Dendritic cell treated with granulocyte-macrophage colony-stimulating factor and Interleukin-4, amounts not matched to agents 40 ng/mL and 50 ng/mL, for 4 days (primary cell): ENCODE measurements at regions not wholly inside any gene's neighbourhood (a gene's known extent, or its start where the extent isn't known, plus 50 kb on each side); places are given as distances from the start of the nearest gene placed in this dataset.

Experiments
- H3K27ac Mint-ChIP-seq: one replicate; pipeline ENCODE4 v1.8.0; 2022; ENCODE audit warnings: mild to moderate bottlenecking, mixed read lengths
- H3K27me3 Mint-ChIP-seq: one replicate; pipeline ENCODE4 v1.8.0; 2022; ENCODE audit warnings: mild to moderate bottlenecking, mixed read lengths
- H3K36me3 Mint-ChIP-seq: one replicate; pipeline ENCODE4 v1.8.0; 2022; ENCODE audit warnings: low read depth, mixed read lengths
- H3K4me1 Mint-ChIP-seq: one replicate; pipeline ENCODE4 v1.8.0; 2022; ENCODE audit warnings: low read depth, mixed read lengths
- H3K4me3 Mint-ChIP-seq: one replicate; pipeline ENCODE4 v1.8.0; 2022; ENCODE audit warnings: mild to moderate bottlenecking, moderate library complexity, mixed read lengths
- H3K9me3 Mint-ChIP-seq: one replicate; pipeline ENCODE4 v1.8.0; 2022; ENCODE audit warnings: mixed read lengths
- intact Hi-C: fragments of 100-400 bp; cut with micrococcal nuclease; formaldehyde crosslinking; loops from one replicate; pipeline ENCODE4 v1.15.0; 2022

DNA sequence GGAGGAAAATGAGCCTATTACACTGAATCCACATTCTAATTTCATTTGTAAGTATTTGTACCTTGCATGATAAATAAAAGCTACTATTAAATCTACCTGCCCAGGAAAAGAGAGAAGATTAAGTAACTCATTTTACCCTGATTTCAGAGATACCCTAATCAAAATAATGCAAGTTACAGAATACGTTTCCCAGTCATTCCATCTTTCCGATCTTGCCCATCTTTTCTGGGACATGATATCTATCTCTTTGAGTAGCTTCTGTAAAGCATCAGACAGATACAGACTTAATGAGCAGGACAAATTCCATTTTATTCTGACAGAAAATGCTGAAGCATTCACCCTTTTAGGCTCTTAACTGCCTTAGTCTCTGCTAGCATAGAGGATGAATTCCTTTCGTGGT is 56.6 kb downstream of the SPRY2 start:
- Mint-ChIP-seq H3K4me1 (no peaks in the 10 kb centered on the region), H3K27ac (no peak overlapping the region), H3K9me3 (peaks cover 9% of the 10 kb centered on the region), H3K27me3 (no peaks in the 10 kb centered on the region), H3K36me3 (no peaks in the 10 kb centered on the region), H3K4me3 (no peak overlapping the region)
- intact Hi-C loops = no loop called here

DNA sequence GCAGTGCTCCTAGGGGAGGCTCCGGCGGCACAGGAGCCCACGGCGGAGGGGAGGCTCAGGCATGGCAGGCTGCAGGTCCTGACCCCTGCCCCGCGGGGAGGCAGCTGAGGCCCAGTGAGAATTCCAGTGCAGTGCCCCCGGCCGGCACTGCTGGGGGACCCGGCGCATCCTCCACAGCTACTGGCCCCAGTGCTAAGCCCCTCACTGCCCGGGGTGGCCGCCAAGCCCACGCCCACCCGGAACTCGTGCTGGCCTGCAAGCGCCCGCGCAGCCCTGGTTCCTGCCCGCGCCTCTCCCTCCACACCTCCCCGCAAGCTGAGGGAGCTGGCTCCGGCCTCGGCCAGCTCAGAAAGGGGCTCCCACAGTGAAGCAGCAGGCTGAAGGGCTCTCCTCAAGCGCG is 62.2 kb downstream of the SPRY2 start:
- peaks cover 6% of the 10 kb centered on the region for H3K9me3 Mint-ChIP-seq
- H3K4me1 Mint-ChIP-seq = peaks cover 14% of the 10 kb centered on the region
- H3K27ac Mint-ChIP-seq = no peak overlapping the region
- intact Hi-C loops = no loop called here
- no peak overlapping the region for H3K4me3 Mint-ChIP-seq
- no peaks in the 10 kb centered on the region for H3K27me3 Mint-ChIP-seq
- H3K36me3 Mint-ChIP-seq = no peaks in the 10 kb centered on the region

DNA sequence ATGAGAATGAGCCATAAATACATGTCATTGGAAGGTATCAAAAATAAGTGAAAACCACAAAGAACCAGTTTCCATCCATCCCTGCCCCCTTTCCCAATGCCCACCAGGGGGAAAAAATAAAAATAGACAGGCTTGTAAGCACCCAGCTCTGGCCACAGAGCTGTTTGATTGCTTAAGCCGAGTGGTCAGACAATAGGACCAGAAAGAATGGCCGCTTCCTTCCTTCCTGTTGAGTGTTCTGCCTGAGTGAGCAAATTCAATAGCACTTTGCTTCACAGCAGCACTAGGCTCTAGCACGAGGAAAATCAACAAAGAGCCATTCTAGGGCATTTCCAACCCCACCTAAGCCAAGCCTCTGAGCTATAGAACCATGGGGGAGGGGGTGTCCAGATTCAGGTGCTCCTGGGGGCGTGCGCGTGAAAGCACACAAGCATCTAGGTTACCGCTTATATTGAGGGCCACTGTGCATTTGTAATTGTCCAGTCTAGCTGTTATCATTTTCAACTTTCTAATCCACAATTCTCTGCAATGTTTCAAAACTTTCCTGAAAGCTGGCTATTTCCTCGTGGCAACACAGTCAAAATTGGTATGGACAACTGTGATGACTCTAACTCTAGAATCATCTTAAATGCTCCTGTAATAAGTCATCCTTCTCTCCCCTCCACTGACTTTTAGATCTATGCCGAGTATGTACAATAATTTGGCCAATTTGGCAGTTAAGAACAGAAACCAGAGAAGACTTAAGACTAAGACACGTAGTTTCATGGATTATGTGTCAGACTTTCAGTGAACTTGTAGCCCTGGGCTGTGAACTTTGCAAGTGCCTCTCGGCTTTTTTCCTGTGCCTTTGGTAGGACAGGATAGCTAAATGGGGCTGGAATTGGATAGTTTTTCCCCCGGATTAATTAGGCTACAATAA is 64.3 kb downstream of the SPRY2 start:
- peaks cover 14% of the 10 kb centered on the region for H3K4me1 Mint-ChIP-seq
- no peak overlapping the region for H3K27ac Mint-ChIP-seq
- H3K36me3 Mint-ChIP-seq = no peaks in the 10 kb centered on the region
- H3K9me3 Mint-ChIP-seq = peaks cover 4% of the 10 kb centered on the region
- intact Hi-C loops = no loop called here
- no peak overlapping the region for H3K4me3 Mint-ChIP-seq
- H3K27me3 Mint-ChIP-seq = no peaks in the 10 kb centered on the region

DNA sequence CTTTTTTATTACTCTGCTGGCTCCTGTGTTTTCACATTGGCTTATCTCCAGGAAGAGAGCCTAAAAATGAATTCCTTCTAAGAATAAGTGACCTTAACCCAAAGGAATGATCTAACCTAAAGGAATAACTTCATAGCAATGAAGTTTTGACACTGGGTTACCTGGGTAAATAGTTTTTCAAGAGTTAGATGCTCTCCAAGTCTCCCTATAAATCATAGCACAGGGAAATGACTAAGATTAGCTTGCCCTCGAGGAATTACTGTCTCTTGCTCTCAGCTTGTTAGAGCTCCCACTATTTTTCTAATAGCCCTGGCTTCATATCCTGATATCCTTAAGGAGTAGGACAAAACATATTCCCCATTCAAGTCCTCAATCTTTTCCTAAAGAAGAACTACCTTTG is 66.3 kb downstream of the SPRY2 start:
- Mint-ChIP-seq H3K4me1 (peaks cover 14% of the 10 kb centered on the region), H3K36me3 (no peaks in the 10 kb centered on the region), H3K9me3 (peaks cover 9% of the 10 kb centered on the region), H3K4me3 (no peak overlapping the region), H3K27ac (no peak overlapping the region), H3K27me3 (no peaks in the 10 kb centered on the region)
- intact Hi-C loops = no loop called here

DNA sequence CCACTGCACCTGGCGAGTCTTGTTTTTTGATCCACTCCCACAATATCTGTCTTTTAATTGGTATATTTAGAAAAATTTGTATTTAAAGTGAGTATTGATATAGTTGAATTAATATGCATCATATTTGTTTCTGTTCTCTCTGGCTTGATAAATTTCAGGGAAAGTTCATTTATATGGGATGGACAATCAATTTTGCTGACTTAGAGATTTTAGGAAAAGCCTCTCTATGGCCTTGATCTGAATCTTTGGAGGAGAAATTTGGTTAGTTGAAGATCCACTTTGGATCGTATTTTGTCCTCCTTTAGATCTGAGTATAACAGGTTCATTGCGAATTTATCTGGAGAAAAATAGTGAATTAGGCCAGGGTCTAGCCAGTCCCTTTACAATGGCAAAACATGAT is 67.2 kb downstream of the SPRY2 start:
- Mint-ChIP-seq H3K36me3 (no peaks in the 10 kb centered on the region), H3K4me1 (peaks cover 14% of the 10 kb centered on the region), H3K9me3 (peaks cover 9% of the 10 kb centered on the region), H3K27ac (no peak overlapping the region), H3K4me3 (no peak overlapping the region), H3K27me3 (no peaks in the 10 kb centered on the region)
- intact Hi-C loops = no loop called here

DNA sequence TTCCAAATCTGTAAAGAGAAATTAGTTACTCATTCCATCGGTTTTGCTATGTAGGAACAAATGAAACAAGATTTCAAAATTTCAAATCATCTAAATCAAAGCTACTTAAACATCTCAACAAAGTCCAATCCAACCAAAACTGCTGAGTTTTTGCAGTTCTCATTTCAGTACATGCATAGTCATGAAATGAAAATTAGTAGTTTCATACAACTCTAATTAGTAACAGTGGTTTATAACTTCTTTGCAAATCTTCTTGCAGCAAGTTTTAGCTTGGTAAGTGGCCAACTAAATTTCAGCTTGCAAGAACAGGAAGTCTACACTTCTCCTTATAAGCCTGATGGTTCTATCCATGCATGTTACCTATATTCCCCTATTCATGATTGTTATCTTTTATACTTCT is 75.6 kb downstream of the SPRY2 start:
- Mint-ChIP-seq H3K9me3 (peaks cover 42% of the 10 kb centered on the region), H3K27ac (no peak overlapping the region), H3K27me3 (no peaks in the 10 kb centered on the region), H3K36me3 (peaks cover 14% of the 10 kb centered on the region), H3K4me1 (no peaks in the 10 kb centered on the region), H3K4me3 (no peak overlapping the region)
- intact Hi-C loops = no loop called here

DNA sequence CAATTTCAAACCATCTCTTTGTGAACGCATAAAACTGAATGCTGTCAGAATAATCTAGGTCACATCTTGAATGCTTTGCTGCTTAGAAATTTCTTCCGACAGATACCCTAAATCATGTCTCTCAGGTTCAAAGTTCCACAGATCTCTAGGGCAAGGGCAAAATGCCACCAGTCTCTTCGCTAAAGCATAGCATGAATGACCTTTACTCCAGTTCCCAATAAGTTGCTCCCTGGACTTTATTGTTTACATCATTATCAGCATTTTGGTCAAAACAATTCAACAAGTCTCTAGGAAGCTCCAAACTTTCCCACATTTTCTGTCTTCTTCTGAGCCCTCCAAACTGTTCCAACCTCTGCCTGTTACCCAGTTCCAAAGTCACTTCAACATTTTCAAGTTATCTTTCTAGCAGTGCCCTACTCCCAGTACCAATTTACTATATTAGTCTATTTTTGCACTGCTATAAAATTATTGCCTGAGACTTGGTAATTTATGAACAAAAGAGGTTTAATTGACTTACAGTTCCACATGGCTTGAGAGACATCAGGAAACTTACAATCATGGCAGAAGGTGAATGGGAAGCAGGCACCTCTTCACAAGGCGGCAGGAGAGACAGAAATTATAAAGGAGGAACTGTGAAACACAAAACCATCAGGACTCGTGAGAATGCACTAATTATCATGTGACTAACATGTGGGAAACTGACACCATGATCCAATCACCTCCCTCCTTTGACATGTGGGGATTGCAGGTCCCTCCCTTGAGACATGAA is 77.0 kb downstream of the SPRY2 start:
- Mint-ChIP-seq H3K4me1 (no peaks in the 10 kb centered on the region), H3K9me3 (peaks cover 44% of the 10 kb centered on the region), H3K4me3 (no peak overlapping the region), H3K27me3 (no peaks in the 10 kb centered on the region), H3K27ac (no peak overlapping the region), H3K36me3 (peaks cover 14% of the 10 kb centered on the region)
- intact Hi-C loops = no loop called here

DNA sequence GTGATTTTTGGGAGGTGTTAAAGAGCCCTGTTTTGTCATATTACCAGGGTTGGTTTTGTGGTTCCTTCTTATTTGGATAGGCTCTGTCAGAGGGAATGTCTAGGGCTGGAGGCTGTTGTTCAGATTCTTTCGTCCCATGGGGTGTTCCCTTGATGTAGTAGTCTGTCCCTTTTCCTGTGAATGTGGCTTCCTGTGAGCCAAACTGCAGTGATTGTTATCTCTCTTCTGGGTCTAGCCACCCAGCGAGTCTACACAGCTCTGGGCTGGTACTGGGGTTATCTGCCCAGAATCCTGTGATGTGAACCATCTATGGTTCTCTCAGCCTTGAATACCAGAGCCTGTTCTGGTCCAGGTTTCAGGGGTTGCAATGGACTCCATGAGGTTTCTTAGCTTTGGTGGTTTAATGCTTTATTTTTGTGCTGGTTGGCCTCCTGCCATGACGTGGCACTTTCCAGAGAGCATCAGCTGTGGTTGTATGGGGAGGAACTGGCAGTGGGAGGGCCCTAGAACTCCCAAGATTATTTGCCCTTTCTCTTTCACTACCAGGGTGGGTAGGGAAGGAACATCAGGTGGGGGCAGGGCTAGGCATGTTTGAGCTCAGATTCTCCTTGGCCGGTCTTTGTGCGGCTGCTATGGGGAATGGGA is 78.8 kb downstream of the SPRY2 start:
- Mint-ChIP-seq H3K27ac (no peak overlapping the region), H3K9me3 (peaks cover 44% of the 10 kb centered on the region), H3K36me3 (peaks cover 14% of the 10 kb centered on the region), H3K4me1 (no peaks in the 10 kb centered on the region), H3K27me3 (no peaks in the 10 kb centered on the region), H3K4me3 (no peak overlapping the region)
- intact Hi-C loops = no loop called here

DNA sequence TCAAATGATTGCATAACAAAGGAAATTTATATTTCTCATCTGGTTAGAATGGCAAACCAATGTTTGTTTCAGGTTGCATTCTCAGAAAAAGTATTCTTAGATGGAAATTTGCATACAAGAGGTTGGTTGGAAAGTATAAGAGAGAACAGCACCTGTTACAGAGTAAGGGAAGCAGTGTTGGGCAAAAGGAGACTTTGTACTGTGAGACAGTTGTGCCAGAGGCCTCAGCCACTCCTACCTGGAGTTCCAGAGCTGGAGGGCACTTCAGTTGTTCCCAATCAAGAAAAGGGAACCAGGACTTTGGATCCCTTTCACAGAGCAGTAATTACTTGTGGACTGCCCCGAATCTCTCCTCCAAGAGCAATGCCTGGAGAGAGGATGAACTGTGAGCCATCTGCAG is 81.8 kb downstream of the SPRY2 start:
- H3K4me1 Mint-ChIP-seq = no peaks in the 10 kb centered on the region
- no peak overlapping the region for H3K4me3 Mint-ChIP-seq
- H3K27ac Mint-ChIP-seq = no peak overlapping the region
- peaks cover 38% of the 10 kb centered on the region for H3K9me3 Mint-ChIP-seq
- peaks cover 13% of the 10 kb centered on the region for H3K36me3 Mint-ChIP-seq
- intact Hi-C loops = no loop called here
- H3K27me3 Mint-ChIP-seq = no peaks in the 10 kb centered on the region

DNA sequence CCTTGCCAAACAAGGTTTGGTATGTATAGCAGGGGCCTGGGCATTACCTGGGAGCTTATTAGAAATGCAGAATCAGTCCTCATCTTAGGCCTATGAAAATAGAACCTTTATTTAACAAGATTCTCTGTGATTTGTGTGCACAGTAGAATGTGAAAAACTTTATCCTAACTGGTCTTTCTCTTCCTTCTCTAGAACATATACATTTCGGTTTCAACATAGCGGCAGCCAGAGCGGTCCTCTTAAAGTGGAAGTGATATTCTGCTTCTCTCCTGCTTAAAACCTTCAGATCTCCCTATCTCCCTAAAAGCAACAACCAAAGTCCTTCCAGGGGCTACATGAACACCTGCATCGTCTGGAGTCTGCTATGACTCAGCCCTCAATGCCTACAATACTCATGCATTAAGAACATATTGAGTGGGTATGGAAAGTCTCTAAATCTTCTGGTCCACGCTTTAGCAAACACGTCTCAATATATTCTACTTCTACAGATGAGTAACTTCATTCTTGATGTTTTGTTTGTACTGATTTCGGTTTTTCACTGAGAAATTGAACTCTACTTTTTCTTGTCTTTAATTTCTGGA is 84.5 kb downstream of the SPRY2 start:
- intact Hi-C loops = no loop called here
- H3K9me3 Mint-ChIP-seq = peaks cover 11% of the 10 kb centered on the region
- H3K36me3 Mint-ChIP-seq = no peaks in the 10 kb centered on the region
- H3K27me3 Mint-ChIP-seq = no peaks in the 10 kb centered on the region
- H3K4me3 Mint-ChIP-seq = no peak overlapping the region
- no peak overlapping the region for H3K27ac Mint-ChIP-seq
- no peaks in the 10 kb centered on the region for H3K4me1 Mint-ChIP-seq

DNA sequence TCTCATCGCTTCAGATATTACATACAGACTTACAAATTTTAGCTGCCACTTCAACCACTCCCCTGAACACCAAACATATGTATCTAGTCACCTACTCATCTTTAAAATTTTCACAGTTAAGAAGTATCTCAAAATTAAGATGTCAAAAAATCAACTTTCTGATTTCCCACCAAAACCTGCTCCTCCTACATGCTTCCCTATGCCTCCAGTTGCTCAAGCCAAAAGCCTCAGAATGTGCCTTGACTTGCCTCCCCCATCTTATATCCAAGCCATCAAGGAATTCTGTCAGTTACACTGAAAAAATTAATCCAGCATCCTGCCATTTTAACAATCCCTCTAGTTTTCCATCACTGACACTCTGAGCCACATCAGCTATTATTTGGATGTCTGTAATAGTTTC is 85.0 kb downstream of the SPRY2 start:
- Mint-ChIP-seq H3K36me3 (no peaks in the 10 kb centered on the region), H3K4me1 (no peaks in the 10 kb centered on the region), H3K4me3 (no peak overlapping the region), H3K27ac (no peak overlapping the region), H3K27me3 (no peaks in the 10 kb centered on the region), H3K9me3 (peaks cover 8% of the 10 kb centered on the region)
- intact Hi-C loops = no loop called here

DNA sequence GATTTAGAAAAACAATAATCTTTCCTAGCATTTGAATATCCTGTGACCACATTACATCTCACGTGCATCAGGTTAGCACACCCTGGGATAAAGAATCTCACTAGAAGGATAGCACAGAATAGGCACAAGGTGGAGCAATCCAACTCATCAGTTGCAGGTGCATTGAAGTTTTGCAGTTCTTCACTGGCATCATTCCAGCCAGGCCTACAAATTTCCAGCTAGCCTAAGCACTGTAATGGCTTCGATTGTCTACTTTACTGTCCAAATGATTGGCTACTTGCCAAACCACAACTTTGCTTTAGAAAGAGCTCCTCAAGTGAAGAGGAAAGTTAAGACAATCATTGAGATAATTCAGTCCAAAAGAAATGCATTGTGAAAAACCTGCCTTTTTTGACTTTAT is 89.5 kb downstream of the SPRY2 start:
- no peak overlapping the region for H3K27ac Mint-ChIP-seq
- H3K4me3 Mint-ChIP-seq = no peak overlapping the region
- intact Hi-C loops = no loop called here
- no peaks in the 10 kb centered on the region for H3K27me3 Mint-ChIP-seq
- no peaks in the 10 kb centered on the region for H3K9me3 Mint-ChIP-seq
- peaks cover 7% of the 10 kb centered on the region for H3K4me1 Mint-ChIP-seq
- no peaks in the 10 kb centered on the region for H3K36me3 Mint-ChIP-seq

DNA sequence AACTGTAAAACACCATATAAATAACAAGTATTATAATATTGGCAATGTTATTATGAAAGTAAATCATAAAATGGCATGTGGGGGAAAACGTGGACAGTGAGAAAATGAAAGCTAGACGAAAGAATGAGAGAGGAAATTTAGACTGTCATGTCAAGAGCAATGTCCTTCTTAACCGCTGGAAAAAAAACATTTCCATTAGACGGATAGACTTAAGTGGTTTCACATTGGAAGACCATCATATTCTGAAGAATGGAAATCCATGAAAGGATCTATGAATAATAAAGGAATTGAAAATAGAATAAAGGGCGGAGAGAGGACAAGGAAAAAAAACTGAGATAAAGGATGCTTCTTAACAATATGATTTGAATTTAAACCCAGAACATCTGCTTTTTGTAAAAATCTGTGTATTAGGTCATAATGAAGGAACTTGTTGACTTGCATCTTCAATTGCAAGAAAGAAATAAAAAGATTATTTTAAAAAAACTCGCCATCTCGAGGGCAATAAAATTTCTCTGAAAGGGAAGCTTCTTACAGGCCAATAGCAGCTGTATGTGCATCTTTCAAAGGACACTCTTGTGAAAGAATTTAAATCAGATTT is 90.6 kb downstream of the SPRY2 start:
- Mint-ChIP-seq H3K27me3 (no peaks in the 10 kb centered on the region), H3K4me1 (peaks cover 8% of the 10 kb centered on the region), H3K27ac (no peak overlapping the region), H3K36me3 (no peaks in the 10 kb centered on the region), H3K4me3 (no peak overlapping the region), H3K9me3 (no peaks in the 10 kb centered on the region)
- intact Hi-C loops = no loop called here
